GM12892 (cell line): ENCODE measurements at regions not wholly inside any gene's neighbourhood (a gene's known extent, or its start where the extent isn't known, plus 50 kb on each side); places are given as distances from the start of the nearest gene placed in this dataset.

Experiments
- POLR2A ChIP-seq: IDR thresholded peaks from 2 replicates; pipeline ENCODE4 v1.6.1; 2011; ENCODE audit warnings: low read depth, low read length, control low read depth
- POLR2AphosphoS5 ChIP-seq: IDR thresholded peaks from 2 replicates; pipeline ENCODE4 v1.6.1; 2011; ENCODE audit warnings: low read depth, low read length, control low read depth

DNA sequence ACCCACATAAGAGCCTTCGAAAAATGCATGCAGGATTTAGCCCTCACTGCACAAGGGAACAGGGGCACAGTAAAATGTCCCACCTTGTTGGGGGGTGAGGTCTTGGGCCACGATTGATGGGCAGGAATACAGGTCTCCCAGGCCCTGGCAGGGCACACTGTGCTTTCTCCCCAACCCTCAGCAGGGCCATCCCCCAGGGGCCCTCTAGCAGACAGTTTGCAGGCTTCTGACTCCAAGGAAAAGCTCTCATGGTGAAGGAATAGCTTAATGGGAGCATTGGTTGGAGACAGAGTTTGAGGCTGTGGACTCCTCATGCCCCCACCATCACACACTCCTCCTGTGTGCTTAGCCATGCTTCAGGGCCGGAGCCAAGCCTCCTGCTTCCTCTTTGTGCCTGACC lies 484.6 kb downstream of the ZNF536 start:
- TF ChIP-seq POLR2AphosphoS5 (no peak), POLR2A (no peak)
